ENCODE measurements at regions not wholly inside any gene's neighbourhood (a gene's known extent, or its start where the extent isn't known, plus 50 kb on each side); places are given as distances from the start of the nearest gene placed in this dataset.
A peak's percentile ranks its signal among the peaks of the same experiment; 100 is the strongest.

DNA sequence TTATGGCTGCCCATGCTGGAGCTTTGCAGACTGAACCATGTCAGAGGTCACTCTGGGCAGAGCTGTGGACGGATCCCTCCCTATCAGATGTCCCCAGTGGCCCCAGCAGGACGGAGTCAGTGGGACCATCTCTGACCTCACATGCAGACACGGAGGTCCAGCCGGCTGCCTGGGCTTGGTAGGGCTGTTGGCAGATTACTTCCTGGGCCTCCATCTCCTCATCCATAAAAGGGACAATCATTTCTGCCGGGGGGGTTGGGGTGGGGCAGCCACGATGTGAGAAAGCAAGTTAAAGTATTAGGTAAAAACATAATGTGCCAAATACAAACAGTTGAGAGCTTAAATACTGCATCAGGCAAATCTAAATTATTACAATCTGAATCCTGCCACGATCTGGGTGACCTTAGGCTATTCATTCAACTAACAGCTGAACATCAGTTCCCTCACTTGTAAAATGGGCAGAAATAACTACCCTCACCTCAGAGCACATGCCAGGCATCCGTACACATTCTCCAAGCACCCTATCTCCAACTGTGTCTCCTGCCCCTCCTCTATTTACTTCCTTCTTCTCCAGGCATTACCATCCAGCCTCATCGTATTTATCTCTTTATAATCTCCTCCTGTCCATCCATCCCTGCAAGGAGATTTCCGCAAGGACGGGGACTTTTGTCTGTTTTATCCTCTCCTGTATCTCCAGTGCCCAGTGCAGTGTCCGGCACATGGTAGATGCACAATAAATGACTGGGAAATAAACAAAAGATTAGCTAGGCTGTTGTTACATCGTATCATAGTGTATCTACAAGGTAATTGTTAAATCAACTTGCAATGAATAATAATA lies 192.3 kb upstream of the FOXF1 start:
- DNase-seq, result no peak

DNA sequence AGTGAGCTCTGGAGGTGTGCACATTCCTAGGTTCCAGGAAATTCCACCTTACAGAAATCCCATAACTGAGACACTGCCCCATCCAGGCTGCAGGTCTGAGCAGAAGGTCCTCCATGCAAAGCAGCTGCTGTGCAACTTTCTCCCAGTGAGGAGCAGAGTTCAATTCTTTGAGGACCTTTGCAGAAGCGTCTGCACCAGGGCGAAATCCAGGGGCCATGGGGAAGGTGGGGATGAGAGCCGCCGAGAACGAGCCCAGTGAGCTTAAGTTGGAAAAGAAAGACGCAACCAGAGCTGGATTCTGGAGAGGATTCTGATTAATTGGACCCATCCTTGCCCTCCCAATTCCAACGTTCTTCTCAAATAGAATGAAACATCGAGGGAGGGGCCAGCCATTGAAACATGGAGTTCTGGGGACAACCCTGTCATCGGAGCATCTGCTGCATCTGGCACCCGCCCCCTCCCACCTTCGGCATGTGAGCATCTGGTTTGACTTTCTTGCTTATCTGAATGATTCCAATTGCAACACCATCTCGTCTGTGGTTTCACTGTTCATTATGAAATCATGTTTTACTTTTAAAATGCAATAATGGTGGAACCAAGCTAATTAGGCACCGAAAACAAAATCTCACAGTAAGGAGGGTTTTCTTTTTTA lies 190.6 kb upstream of the FOXF1 start:
- DNase-seq, result no peak

DNA sequence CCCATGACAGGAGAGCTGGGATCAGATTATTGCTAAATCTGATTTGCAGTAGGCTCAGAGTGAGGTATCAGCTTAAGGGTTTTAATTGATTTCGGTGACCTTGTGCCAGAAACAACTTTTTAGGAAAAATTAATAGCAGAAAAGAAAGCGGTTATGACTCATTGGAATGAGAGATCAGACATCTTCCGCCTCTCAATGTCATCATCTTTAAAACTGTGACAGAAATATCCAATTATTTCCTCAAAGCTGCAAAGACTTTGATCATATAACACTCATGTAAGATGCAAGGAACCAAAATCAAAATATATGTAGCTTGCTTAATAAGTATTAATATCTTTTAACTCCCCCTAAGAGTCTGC lies 190.1 kb upstream of the FOXF1 start:
- no peak for DNase-seq

DNA sequence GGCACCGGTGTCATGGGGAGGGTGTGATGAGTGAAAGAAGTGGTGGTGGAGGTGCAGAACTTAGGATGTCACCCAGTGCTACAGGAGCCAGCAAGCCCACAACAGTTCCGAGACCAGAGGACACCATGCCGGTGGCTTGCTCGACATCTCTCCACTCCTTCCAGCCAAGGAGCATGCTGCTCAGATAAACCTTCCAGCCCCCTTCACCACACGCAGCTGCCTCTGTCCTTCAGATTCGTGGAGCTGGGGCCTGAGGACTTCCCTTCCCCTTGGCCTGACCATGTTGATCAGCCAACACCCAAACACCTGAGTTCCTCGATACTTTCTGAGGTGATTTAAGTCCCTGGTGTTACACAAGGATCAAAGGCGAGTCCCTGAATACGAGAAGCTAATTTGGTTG lies 188.8 kb upstream of the FOXF1 start:
- DNase-seq, result no peak

DNA sequence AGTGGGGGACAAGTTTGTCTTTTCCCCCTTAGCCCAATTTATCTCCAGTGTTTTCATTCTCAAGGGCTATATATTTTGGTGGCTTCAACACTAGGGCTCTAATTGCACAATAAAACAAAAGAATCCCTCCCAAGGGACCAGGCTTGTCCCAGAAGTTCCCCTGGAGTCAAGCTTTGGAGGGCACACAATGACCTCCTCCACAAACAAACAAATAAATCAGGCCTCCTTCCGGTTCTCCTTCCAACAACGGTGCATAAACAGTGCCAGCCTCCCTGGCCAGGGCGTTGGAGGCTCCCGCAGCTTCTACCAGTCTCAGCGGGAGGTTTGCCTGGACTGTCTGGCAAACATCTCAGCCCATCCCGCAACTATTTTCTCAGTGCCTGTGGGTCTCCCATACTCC lies 188.0 kb upstream of the FOXF1 start:
- DNase-seq, result no peak

DNA sequence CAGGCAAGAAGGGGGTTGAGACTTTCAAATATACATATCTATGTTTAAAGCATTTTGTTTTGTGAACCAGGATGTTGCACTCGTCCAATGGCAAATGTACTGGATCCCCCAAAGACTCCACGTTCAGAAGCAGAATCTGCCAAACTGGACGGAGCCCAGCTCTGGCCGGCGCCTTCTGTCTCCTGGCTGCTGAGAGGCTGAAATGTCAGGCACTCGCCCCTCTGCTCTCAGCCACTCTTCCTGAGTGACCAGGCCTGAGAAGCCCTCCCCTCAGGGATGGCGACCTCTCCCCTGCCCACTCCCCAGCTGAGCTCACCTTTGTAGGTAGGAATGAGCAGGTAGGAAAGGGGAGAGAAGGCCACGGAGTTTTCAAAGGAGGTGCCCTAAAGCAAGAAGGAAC lies 187.5 kb upstream of the FOXF1 start:
- DNase-seq, result peak in 2 of 3 donors; percentile 45 to 67

DNA sequence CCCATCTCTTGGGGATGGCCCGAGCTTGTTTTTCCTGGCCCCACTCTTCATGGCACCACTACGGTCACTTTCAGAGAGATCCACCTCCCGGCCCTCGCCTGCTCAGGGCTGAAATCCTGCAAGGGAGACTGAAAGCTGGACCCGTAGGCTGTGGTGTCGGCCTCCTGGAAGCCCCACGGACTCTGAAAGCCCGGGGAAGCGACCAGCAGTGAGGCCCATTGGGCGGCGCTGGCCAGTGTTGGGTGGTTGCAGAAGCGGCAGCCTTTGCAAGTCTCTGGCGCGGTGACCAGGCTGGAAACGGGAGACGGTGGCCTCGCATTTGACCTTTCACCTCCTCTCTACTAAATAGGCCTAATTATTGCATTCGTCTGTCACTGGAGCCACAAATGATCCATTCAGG lies 186.0 kb upstream of the FOXF1 start:
- no peak for DNase-seq

DNA sequence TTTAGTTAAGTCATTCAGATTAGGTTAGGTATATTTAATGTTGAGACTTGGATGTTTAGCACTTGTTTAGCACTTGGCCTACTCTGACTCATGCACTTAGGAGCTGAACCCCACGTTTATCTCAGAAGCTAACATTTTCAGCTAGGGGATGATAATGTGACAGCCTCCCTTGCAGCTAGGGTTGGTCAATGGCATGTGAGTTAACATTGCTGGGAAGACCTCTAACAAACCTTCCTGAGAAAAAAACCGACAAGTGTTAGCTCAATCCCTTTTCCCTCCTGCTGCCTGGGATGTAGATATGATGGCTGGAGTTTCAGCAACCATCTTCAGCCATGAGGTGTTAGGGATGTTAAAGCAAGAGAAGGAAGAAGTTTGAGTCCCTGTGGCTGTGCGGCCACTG lies 185.0 kb upstream of the FOXF1 start:
- DNase-seq, result no peak

DNA sequence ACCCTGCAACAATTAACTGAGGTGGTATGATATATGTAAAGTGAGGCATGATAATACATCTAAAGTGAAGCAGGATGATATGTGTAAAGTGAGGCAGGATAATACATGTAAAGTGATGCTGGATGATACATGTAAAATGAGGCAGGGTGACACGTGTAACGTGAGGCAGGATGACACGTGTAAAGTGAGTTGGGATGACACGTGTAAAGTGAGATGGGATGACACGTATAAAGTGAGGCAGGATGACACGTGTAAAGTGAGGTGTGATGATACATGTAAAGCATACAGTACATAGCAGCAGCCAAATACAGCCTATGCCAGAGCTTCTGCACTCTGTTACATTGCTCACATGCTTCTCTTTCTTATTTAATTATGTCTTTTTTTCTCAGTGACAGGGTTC lies 184.4 kb upstream of the FOXF1 start:
- no peak for DNase-seq

DNA sequence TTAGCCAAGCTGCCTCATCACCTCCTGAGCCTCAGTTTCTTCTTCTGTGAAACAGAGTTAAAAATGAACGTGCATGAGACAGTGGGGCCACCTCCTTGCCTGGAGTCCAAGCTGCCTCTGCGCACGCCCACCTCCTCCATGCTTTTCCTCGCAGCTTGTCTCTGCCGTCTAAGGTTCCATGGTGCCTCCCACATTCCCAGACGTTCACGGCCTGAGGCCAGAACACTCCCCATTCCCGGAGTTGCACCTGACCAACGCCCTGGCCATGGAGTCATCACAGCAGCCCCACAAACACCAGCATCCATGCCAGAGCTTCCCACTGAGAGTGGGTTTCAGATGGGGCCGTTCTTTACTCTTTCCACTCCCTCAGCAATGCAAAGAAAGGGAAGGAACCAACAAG lies 183.0 kb upstream of the FOXF1 start:
- no peak for DNase-seq

DNA sequence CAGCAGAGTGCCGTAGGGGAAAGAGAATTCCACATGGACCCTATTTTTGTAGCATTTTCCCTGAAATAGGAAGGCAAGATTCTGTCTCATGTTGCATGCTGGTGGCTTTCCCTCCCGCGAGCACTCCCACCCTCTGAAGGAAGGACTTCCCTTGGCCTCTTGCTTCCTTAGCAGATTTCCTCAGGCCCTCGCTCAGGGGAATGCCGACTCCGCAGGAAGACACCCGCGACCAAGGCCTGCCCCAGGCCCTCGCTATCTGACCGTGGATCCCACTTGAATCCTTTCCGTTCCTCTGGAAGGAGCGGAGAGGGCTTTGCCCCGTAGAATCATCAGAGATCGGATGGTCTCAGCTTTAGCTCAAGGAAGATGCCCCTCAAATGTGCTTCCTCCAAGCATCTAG lies 179.4 kb upstream of the FOXF1 start:
- no peak for DNase-seq

DNA sequence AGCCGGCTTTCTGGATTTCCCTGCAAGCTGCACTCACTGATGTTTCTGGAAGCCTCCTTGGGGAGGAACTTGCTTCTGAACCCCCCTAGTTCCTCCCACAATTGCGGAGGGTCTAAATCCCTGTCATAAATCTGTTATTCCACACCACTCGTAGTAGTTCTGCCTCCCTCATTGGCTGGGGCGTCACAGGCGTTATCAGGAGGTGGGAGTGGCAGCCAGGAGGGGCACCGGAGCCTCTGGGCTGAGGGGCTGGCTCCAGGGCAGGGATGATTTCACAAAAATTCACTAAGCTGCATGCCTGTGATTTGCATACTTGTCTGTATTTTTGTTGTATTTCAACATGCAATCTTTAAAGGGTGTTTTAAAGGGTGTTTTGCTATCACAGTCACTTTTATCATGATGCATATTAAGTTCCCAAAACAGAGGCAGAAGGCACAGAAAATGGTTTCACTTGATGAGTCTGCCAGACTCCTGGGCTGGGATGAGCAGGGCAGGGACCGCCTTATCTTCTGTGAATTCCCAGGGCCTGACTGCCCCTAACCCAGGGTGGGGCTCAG lies 176.2 kb upstream of the FOXF1 start:
- no peak for DNase-seq

DNA sequence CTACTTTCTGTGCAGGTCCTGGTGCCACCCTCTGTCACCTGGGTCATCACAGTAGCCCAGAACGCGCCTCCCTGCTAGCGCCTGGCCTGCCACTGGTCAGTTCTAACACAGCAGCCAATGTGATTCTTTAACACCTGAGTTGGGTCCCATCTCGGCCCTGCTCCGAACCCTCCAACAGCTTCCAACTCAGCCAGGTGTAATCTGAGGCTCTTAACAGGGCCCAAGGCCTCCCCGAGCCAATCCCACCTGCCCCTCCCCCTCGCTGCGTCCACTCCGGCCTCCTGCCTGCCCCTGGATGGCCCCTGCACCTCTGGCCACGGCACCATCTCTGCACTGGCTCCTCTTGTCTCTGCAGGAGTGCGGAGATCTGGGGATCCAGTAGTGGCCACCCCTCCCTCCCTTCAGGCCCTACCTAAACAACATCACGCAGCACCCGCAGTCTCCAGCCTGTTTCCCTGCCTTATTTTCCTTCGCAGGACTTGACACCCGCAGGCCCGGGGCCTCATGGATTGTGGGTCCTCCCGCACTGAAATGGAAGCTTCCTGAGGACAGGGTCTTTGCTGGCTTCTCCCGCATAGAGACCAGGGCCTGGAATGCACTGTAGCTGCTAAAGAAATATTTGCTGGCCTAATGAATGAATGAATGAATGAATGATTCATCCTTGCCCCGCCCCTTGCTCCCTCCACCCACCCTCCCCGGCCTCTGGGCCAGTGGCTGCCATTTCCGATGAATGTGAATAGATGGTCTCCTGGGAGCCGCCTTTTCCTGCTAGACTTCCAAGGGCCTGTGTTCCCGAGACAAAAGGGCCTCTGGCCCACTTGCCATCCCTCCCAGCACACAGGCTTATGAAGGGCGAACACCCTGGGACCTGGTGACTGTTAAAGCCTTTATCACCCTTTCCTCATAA lies 174.8 kb upstream of the FOXF1 start:
- DNase-seq, result no peak

DNA sequence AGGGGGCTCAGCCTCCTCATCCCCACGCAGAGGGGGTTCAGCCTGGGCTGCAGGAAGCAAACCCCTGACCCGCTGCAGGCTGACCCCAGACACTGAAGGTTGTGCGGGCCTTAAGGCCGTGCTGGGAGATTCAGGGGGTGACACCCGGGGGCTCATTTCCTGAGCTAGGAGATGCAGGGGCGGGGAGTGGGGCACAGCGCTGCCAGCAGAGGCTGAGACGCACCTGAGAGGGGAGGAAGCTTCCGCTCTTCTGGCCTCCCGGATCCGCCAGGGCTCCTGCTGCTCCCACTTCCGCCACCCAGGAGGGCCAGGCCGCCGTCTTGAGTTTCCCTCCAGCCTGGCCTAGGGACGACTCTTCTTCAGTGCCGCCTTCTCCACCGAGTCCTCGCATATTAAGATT lies 173.2 kb upstream of the FOXF1 start:
- no peak for DNase-seq

DNA sequence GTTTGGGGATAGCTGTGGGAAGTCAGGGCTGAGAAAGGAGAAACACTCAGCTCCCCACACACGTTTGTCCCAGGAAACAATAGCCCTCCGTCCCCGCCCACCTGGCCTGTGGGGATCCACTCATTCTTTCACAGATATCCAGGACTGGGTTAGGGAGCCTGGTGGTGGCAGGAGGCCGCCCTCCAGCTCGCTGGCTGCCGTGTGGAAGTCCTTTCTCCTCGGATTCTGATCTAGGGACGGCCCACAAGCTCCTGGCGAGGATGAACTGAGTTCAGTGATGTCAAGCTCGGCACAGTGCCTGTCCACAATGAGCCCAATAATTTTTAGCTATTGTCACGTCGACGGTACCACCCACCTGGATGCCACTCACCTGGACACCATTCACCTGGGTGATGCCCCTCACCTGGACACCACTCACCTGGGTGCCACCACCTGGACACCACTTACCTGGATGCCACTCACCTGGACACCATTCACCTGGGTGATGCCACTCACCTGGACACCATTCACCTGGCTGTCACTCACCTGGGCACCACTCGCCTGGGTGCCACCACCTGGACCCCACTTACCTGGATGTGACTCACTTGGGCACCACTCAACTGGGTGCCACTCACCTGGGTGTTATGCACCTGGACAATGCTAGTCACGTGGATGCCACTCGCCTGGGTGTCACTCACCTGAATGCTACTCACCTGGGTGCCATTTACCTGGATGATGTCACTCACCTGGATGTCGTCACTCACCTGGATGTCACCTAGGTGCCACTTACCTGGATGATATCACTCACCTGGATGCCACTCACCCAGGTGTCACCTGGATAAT lies 172.5 kb upstream of the FOXF1 start:
- DNase-seq, result no peak

DNA sequence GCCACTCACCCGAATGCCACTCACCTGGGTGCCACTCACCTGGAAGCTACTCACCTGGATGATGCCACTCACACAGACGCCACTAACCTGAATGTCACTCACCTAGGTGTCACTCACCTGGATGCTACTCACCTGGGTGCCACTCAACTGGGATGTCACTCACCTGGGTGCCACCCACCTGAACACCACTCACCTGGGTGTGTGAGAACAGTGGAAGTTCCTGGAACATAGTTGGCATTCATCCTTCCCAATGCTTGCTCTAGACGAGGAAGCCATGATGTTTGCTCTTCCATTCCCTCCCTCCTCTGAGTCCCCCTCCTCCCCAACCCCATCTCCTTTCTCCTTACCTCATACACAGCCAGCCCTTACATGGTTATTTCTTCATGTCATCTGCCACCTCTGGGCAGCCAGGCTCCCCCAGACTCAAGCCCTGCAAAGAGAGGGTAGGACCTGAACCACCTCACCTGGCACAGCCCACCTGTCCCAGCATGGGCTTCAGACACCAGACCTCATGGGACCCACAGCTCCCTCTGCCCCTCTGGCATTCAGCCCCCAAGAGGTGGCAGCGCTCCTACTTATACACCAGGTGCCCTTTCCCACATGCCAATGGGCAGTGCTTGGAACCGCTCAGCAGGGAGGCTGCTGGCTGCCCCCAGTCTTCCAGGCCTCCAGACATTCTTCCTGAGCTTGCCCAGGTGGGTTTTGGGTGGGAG lies 171.8 kb upstream of the FOXF1 start:
- no peak for DNase-seq

DNA sequence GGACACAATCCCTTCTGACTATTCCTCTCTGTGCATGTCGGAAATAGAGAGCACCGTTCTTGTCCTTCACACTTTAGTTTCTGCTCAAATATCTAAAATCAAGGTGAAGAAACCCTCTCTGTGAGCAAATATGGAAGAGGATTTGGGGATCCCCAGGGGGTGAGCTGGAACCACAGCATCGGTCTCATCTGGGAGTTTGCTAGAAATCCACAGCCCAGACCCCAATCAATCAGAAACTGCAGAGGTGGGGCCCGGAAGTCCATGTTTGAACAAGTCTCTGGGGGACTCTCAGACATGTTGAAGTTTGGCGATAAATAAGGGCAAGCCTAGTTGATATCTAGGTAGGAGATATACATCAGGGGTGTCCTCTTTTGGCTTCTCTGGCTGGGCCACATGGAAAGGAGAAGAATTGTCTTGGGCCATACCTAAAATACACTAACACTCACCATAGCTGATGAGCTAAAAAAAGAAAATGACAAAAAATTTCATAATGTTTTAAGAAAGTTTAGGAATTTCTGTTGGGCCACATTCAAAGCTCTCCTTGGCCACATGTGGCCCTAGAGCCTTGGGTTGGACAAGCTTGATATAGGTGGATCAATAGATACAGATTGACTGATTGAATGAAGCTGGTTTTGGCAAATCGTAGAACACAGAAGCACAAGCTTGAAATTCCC lies 168.0 kb upstream of the FOXF1 start:
- no peak for DNase-seq

DNA sequence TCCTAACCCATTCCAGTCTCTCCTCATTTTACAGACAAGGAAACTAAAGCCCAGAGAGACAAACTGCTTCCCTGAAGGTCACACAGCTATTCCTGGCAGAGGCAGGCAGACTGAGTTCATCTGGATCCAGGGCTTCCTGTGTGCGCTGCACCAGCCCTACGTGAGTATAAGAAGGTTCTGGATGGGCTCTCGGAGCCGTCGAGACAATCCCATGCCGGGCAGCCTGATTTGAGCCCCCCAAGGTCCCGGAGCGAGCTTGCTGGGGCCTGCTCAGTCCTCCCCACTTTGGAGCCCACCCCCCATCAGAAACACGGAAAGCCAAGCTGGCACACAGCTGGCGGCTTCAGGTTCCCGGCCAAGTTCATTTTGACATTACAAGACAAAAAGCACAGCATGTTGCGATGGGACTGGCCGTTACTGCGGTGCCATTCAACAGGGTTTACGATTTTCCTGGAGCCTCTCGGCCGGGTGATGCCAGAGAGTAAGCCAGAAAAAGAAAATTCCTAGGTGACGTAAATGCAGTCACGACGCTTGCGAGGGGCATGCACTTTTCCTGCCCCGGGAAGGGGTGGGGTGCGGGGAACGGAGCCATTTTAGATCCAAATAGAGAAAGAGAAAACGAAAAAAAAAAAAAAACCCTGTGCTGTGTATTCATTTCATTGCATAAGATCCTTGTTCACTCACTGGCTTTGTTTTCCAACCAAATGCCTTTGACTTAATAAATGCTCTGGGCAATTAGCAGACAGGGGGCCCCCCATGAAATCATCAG lies 167.1 kb upstream of the FOXF1 start:
- DNase-seq, result peak in 1 of 3 donors; percentile 44

All from muscle of back (tissue), 3 donors.